HUES6 (cell line): ENCODE measurements at regions not wholly inside any gene's neighbourhood (a gene's known extent, or its start where the extent isn't known, plus 50 kb on each side); places are given as distances from the start of the nearest gene placed in this dataset.
"Not testable (repeated sequence)": the region's sequence is repeated elsewhere in the genome, so short reads cannot be mapped to it uniquely, and the experiment has no call there.

ENCODE experiments used
- H3K27ac ChIP-seq: 2 replicates; pipeline ENCODE4 v1.7.0; 2013; ENCODE audit warnings: low read depth, mild to moderate bottlenecking, low read length, inconsistent platforms
- H3K27me3 ChIP-seq: 2 replicates; pipeline ENCODE4 v1.6.1; 2013; ENCODE audit warnings: low read length; ENCODE audit not compliant: control insufficient read depth, insufficient read depth
- H3K36me3 ChIP-seq: 2 replicates; pipeline ENCODE4 v1.6.1; 2013; ENCODE audit warnings: low read length; ENCODE audit not compliant: control insufficient read depth, insufficient read depth
- H3K4me1 ChIP-seq: 2 replicates; pipeline ENCODE4 v1.6.1; 2013; ENCODE audit warnings: low read length; ENCODE audit not compliant: control insufficient read depth, insufficient read depth
- H3K4me3 ChIP-seq: 2 replicates; pipeline ENCODE4 v1.5.1; 2013; ENCODE audit warnings: low read depth, low read length
- H3K9ac ChIP-seq: one replicate; pipeline ENCODE4 v1.6.1; 2013; ENCODE audit warnings: mild to moderate bottlenecking, low read length
- H3K9me3 ChIP-seq: 2 replicates; pipeline ENCODE4 v1.6.1; 2013; ENCODE audit warnings: low read depth, low read length; ENCODE audit not compliant: control insufficient read depth, insufficient read depth

DNA sequence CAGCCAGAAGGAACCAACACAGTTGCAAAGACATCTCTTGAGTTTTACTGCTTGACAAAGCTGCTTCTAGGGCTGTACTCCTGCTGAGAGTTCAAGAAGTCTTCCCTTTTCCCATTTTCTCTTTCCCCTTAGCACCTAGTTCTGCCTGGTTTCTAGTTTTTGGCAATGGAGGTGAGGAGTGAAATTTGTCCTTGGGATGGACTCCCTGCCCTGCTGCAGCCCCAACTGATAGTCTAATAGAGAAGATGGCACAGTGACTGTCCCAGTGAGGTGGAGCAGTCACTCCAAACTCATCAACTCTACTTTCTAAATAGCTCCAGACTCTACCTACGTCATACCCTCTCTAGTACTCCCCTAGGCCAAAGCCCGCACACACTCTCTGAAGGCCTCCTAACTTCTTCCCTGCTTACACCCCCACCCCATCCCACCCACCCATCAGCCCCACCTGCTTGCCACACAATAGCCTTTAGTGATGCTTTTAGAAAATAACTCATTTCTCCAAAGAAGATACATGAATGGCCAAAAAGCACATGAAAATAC is 164.4 kb downstream of the DDX1 start:
- H3K27me3 ChIP-seq = no peaks in the 10 kb centered on the region
- H3K27ac ChIP-seq = no peak overlapping the region
- H3K9me3 ChIP-seq = peaks cover 6% of the 10 kb centered on the region; the same call in 1 of the 2 replicates
- H3K4me1 ChIP-seq = no peaks in the 10 kb centered on the region; the same call in 1 of the 2 replicates
- H3K4me3 ChIP-seq = no peak overlapping the region
- H3K9ac ChIP-seq = no peak overlapping the region
- H3K36me3 ChIP-seq = no peaks in the 10 kb centered on the region

- no peaks in the 10 kb centered on the region for H3K27me3 ChIP-seq
- H3K36me3 ChIP-seq = no peaks in the 10 kb centered on the region
Measured at GRCh38 chr2:15756882-15757819, 165.5 kb downstream of the DDX1 start.

DNA sequence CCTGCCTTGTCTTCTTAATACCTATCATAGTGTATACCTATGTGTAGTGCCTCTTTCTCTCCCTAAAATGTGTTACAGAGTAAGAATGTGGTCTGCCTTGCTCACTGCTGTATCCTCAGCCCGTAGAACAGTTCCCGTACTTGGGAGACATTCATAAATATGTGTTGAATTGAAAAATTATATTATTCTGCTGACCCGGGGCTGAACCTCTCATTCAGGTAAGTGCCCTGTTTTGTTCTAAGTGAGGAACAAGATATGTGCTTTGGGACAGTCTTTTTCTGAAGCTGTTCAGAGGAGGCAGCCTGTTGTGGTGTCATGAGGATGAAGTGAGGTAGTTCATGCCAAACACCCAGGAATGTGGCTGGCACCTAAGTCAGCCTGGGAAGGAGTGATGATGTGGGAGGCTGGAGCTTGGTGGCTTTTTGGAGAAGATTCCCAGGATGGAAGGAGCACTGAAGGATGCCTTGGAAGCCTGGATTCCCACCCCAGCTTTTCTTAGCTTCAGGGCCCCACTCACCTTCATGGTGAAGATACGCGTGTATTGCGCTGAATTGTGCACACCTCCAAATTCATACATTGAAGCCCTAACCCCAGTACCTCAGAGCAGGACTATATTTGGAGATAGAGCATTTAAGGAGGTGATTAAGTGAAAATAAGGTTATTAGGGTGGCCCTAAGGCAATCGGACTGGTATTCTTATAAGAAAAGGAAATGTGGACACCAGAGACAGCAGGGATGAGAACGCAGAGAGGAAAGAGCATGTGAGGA is 166.3 kb downstream of the DDX1 start:
- Histone ChIP-seq H3K27me3 (no peaks in the 10 kb centered on the region), H3K4me1 (no peaks in the 10 kb centered on the region; the same call in none of the 2 replicates), H3K9me3 (peaks cover 9% of the 10 kb centered on the region; the same call in 1 of the 2 replicates), H3K9ac (no peak overlapping the region), H3K4me3 (no peak overlapping the region), H3K27ac (no peak overlapping the region), H3K36me3 (no peaks in the 10 kb centered on the region)

More at GRCh38 chr2:15756882-15757819, 165.5 kb downstream of the DDX1 start:
- peaks cover 6% of the 10 kb centered on the region; the same call in 1 of the 2 replicates for H3K9me3 ChIP-seq
- no peak overlapping the region for H3K4me3 ChIP-seq
- no peak overlapping the region for H3K27ac ChIP-seq
- no peaks in the 10 kb centered on the region; the same call in 1 of the 2 replicates for H3K4me1 ChIP-seq
- H3K9ac ChIP-seq = no peak overlapping the region

DNA sequence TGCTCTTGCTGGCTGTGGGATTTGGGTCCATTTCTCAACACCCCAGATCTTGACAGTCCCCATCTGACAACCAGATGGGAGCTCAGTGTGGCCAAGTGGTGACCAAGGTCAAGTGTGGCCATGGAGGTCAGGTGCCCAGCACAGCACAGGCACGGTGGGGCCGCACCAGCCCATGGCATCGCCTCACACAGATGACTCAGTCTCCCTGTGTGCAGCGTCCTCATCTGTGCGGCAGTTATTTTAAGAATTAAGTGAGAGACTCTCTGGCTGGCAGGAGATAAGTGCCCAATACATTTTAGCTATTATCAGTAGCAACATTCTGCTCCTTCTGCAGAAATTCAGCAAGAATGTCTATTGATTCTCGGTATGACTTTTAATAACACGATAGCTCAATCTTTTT is 167.2 kb downstream of the DDX1 start:
- H3K4me1 ChIP-seq = no peaks in the 10 kb centered on the region; the same call in none of the 2 replicates
- H3K27me3 ChIP-seq = no peaks in the 10 kb centered on the region
- H3K36me3 ChIP-seq = no peaks in the 10 kb centered on the region
- peaks cover 9% of the 10 kb centered on the region; the same call in 1 of the 2 replicates for H3K9me3 ChIP-seq
- no peak overlapping the region for H3K4me3 ChIP-seq
- H3K27ac ChIP-seq = no peak overlapping the region
- H3K9ac ChIP-seq = no peak overlapping the region

- Histone ChIP-seq H3K27me3 (no peaks in the 10 kb centered on the region), H3K4me1 (no peaks in the 10 kb centered on the region; the same call in none of the 2 replicates), H3K9ac (no peak overlapping the region), H3K27ac (no peak overlapping the region), H3K36me3 (no peaks in the 10 kb centered on the region), H3K4me3 (no peak overlapping the region), H3K9me3 (peaks cover 9% of the 10 kb centered on the region; the same call in 1 of the 2 replicates)
Measured at GRCh38 chr2:15759385-15759784, 167.7 kb downstream of the DDX1 start.

DNA sequence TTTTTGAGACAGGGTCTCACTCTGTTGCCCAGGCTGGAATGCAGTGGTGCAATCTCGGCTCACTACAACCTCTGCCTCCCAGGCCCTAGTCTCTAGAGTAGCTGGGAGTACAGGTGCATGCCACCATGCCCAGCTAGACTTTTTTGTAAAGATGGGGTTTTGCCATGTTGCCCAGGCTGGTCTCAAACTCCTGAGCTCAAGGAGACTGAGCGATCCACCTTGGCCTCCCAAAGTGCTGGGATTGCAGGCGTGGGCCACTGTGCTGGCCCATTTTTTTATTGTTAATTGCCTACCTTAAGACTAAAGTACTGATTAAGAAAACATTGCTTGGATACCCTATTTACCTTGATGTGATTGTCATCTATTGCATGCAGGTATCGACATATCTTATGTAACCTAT is 168.1 kb downstream of the DDX1 start:
- H3K27ac ChIP-seq, H3K4me1 ChIP-seq, H3K36me3 ChIP-seq, H3K4me3 ChIP-seq, H3K27me3 ChIP-seq, H3K9ac ChIP-seq, H3K9me3 ChIP-seq: not testable (repeated sequence)

DNA sequence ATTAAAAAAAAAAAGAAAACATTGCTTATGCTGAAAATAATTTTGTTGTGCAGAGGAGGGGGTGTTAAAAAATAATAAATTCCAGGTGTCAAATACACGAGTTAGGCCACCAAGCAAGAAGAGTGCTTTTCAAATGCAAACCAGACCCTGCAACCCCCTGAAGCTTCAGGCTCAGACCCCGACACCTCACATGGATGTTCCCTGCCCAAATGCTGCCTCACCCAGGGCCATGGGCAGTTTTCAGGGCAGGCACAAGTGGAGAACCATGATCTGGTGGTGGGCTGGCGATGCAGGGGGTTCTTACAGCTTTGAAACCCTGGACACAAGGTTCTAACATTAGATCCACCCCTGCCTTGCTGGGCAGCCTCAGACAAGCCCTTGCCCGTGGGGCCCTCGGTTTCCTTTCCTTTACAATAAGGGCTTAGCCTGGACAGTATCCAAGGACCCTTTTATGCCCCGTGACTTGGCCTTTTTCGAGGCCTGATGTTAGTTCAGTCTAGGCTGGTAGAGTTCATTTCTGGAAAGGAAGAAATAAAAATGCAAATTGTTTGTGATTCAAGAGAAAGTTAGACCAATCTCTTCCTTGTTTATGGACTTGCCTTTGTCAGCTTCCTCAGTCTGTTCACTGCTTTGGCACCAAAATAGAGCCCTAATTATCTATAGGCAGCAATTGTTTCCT is 168.7 kb downstream of the DDX1 start:
- Histone ChIP-seq H3K4me1 (no peaks in the 10 kb centered on the region; the same call in none of the 2 replicates), H3K9ac (no peak overlapping the region), H3K9me3 (peaks cover 9% of the 10 kb centered on the region; the same call in 1 of the 2 replicates), H3K27me3 (no peaks in the 10 kb centered on the region), H3K36me3 (no peaks in the 10 kb centered on the region), H3K27ac (no peak overlapping the region), H3K4me3 (no peak overlapping the region)

DNA sequence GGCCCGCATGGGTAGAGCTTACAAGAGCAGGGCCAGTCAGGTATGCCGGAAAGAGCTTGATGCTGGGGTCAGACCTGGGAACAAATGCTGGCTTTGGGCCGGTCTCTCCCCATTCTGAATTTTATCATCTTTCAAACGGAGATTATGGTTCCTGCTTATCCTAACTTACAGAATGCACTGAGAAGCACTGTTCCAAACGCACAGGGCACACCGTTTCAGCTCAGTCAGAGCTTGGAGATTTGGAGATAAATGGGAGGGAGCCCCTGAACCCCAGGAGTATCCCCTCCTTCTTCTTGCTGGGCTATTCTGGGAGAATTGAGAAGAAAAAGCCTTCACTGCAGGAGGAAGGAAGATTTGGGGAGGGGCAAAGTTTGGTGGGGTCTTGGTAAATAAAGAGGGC is 169.4 kb downstream of the DDX1 start:
- no peaks in the 10 kb centered on the region for H3K27me3 ChIP-seq
- H3K4me1 ChIP-seq = no peaks in the 10 kb centered on the region; the same call in none of the 2 replicates
- no peak overlapping the region for H3K9ac ChIP-seq
- no peaks in the 10 kb centered on the region for H3K36me3 ChIP-seq
- peaks cover 9% of the 10 kb centered on the region; the same call in 1 of the 2 replicates for H3K9me3 ChIP-seq
- no peak overlapping the region for H3K4me3 ChIP-seq
- H3K27ac ChIP-seq = no peak overlapping the region

DNA sequence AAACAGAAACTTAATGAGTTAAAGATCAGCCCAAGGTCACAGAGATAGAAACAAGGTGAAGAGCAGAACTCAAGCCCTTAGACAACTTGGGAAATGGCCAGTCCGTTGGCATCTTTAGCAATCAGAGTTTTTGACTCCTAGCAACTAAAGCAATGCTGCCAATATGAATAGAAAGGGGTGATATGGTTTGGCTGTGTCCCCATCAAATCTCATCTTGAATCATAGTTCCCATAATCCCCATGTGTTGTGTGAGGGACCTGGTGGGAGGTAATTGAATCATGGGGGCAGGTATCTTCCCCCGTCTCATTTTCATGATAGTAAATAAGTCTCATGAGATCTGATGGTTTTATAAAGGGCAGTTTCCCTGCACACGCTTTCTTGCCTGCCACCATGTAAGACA is 170.2 kb downstream of the DDX1 start:
- H3K36me3 ChIP-seq = no peaks in the 10 kb centered on the region
- no peak overlapping the region for H3K4me3 ChIP-seq
- H3K27me3 ChIP-seq = no peaks in the 10 kb centered on the region
- H3K9me3 ChIP-seq = peaks cover 9% of the 10 kb centered on the region; the same call in 1 of the 2 replicates
- no peaks in the 10 kb centered on the region; the same call in none of the 2 replicates for H3K4me1 ChIP-seq
- no peak overlapping the region for H3K9ac ChIP-seq
- H3K27ac ChIP-seq = no peak overlapping the region

DNA sequence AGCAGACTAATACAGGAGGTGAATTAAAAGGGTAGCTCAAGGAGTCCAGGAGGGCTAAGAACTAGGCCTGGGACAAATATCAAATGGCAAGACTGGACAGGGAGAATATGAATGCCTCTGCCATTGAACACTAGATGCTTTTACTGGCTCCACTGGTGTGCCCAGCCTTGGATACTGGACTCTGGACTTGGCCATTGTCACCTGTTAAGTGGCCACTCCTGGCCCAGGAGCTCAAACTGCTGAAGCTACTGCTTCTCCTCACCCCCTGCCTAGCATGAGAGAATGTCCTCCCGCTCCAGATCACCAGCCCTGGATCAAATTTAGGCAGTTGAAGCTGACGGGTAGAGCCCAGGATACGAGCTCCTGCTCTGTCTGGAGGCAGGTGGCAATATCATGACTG is 170.8 kb downstream of the DDX1 start:
- H3K36me3 ChIP-seq = no peaks in the 10 kb centered on the region
- H3K9me3 ChIP-seq = peaks cover 9% of the 10 kb centered on the region; the same call in 1 of the 2 replicates
- H3K27me3 ChIP-seq = no peaks in the 10 kb centered on the region
- no peak overlapping the region for H3K9ac ChIP-seq
- H3K4me1 ChIP-seq = no peaks in the 10 kb centered on the region; the same call in none of the 2 replicates
- no peak overlapping the region for H3K4me3 ChIP-seq
- H3K27ac ChIP-seq = no peak overlapping the region
